K562 (cell line): ENCODE measurements at regions not wholly inside any gene's neighbourhood (a gene's known extent, or its start where the extent isn't known, plus 50 kb on each side); places are given as distances from the start of the nearest gene placed in this dataset.
A peak's percentile ranks its signal among the peaks of the same experiment; 100 is the strongest.
"Not testable (repeated sequence)": the region's sequence is repeated elsewhere in the genome, so short reads cannot be mapped to it uniquely, and the experiment has no call there.

Source experiments
- ATAC-seq: fragments of 200-7000 bp; cut with Tn5 transposase; 3 replicates; pipeline ENCODE4 v1.9.1; 2020; ENCODE audit warnings: moderate library complexity
- BruUV-seq: library from RNA; stranded (reverse); fragments of 400-500 nt; replicated peaks from 2 replicates; lab custom pipeline; 2021; lab: Mats Ljungman, UMichigan
- CTCF ChIA-PET: fragments of 300-600 bp; formaldehyde crosslinking; extraction: SDS; loops from one replicate; lab custom pipeline; 2021; ENCODE audit warnings: low intra/inter-chr PET ratio; lab: Yijun Ruan, JAX
- POLR2A ChIA-PET: fragments of 300-600, 350-650 bp; sonication (Branson Sonifier 250); formaldehyde crosslinking; extraction: SDS; loops from one replicate; lab custom pipeline; 2021; ENCODE audit warnings: antibody characterized with exemption, inconsistent platforms; lab: Yijun Ruan, JAX
- DNase-seq, 4 experiments: peaks; one replicate each; pipeline versions ENCODE4 v3.0.0 to v3.0.0-alpha.2; 2011 to 2018; ENCODE audit warnings: low spot score in 3 of 4, mixed read lengths in 3 of 4; ENCODE audit errors: extremely low read depth in 1 of 4
- FAIRE-seq: peaks from 2 replicates; lab custom pipeline; 2011; peaks lifted over from hg19 to GRCh38; lab: Jason Lieb, UNC
- H2AFZ ChIP-seq: 2 replicates; pipeline ENCODE4 v1.6.0; 2011; ENCODE audit warnings: low read depth, low read length, control low read depth, inconsistent platforms
- H3K27ac ChIP-seq: fragments of 200-600 bp; 3 replicates; pipeline ENCODE4 v1.8.0; 2011; ENCODE audit warnings: low read depth, mild to moderate bottlenecking, control low read depth, inconsistent platforms, low read length, moderate library complexity, mixed read lengths; ENCODE audit errors: extremely low read depth
- H3K27me3 ChIP-seq, 2 experiments: fragments of 300-600 bp in 1 of 2; 2 replicates in 1 of 2; 3 replicates in 1 of 2; pipeline versions ENCODE4 v1.6.0 to v1.8.0; 2011; ENCODE audit warnings: inconsistent platforms in 2 of 2, low read length in 2 of 2, mild to moderate bottlenecking in 1 of 2, mixed read lengths in 1 of 2, moderate library complexity in 1 of 2; ENCODE audit not compliant: control insufficient read depth in 2 of 2, insufficient read depth in 2 of 2
- H3K36me3 ChIP-seq: fragments of 300-600 bp; 3 replicates; pipeline ENCODE4 v1.8.0; 2011; ENCODE audit warnings: mild to moderate bottlenecking, low read length, inconsistent platforms; ENCODE audit not compliant: control insufficient read depth, insufficient read depth
- H3K4me1 ChIP-seq, 2 experiments: fragments of 200-600 bp in 1 of 2; replicated peaks in 1 of 2; 2 replicates in 1 of 2; 3 replicates in 1 of 2; pipeline versions ENCODE4 v1.5.1 to v1.8.0; 2011; ENCODE audit warnings: inconsistent platforms in 2 of 2, low read length in 2 of 2, mild to moderate bottlenecking in 1 of 2, mixed read lengths in 1 of 2, moderate library complexity in 1 of 2; ENCODE audit not compliant: control insufficient read depth in 2 of 2, insufficient read depth in 2 of 2
- H3K4me2 ChIP-seq: 2 replicates; pipeline ENCODE4 v1.6.1; 2011; ENCODE audit warnings: low read length, control low read depth, inconsistent platforms, mixed read lengths; ENCODE audit not compliant: insufficient read depth
- H3K4me3 ChIP-seq: fragments of 200-600 bp; sonication (generic), shearing (Covaris generic); 2 replicates; pipeline ENCODE4 v1.5.1; 2016; ENCODE audit warnings: control low read depth, inconsistent platforms
- H3K79me2 ChIP-seq: fragments of 200-600 bp; 3 replicates; pipeline ENCODE4 v1.8.0; 2011; ENCODE audit warnings: low read length, inconsistent platforms; ENCODE audit not compliant: control insufficient read depth, insufficient read depth
- H3K9ac ChIP-seq, 2 experiments: 2 replicates each; pipeline versions ENCODE4 v1.6.0 to v1.6.1; 2011; ENCODE audit warnings: low read depth in 2 of 2, low read length in 2 of 2, control low read depth in 1 of 2, inconsistent platforms in 1 of 2, mild to moderate bottlenecking in 1 of 2, mixed read lengths in 1 of 2; ENCODE audit not compliant: insufficient read depth in 1 of 2
- H3K9me1 ChIP-seq: one replicate; pipeline ENCODE4 v1.6.0; 2011; ENCODE audit warnings: inconsistent platforms, mild to moderate bottlenecking, low read length, moderate library complexity; ENCODE audit not compliant: control insufficient read depth, insufficient read depth
- H3K9me3 ChIP-seq: replicated peaks from 2 replicates; pipeline ENCODE4 v1.5.1; 2011; ENCODE audit warnings: low read depth, low read length, inconsistent platforms; ENCODE audit not compliant: control insufficient read depth, insufficient read depth
- H4K20me1 ChIP-seq: replicated peaks from 2 replicates; pipeline ENCODE4 v1.6.1; 2011; ENCODE audit warnings: low read length, inconsistent platforms, mixed read lengths; ENCODE audit not compliant: control insufficient read depth, insufficient read depth
- ATF7 ChIP-seq: fragments of 450-650 bp; IDR thresholded peaks from 2 replicates; pipeline ENCODE4 v1.7.1; 2014; ENCODE audit warnings: mild to moderate bottlenecking, moderate library complexity
- CC2D1A ChIP-seq: fragments of 450-650 bp; IDR thresholded peaks from 2 replicates; pipeline ENCODE4 v1.6.1; 2017; ENCODE audit warnings: mild to moderate bottlenecking
- COPS2 ChIP-seq: fragments of 450-650 bp; conservative IDR thresholded peaks from 2 replicates; pipeline ENCODE4 v1.6.1; 2016; ENCODE audit warnings: mild to moderate bottlenecking, moderate library complexity
- DNMT1 ChIP-seq: fragments of 450-650 bp; IDR thresholded peaks from 2 replicates; pipeline ENCODE4 v1.6.1; 2016; ENCODE audit warnings: antibody characterized with exemption, mild to moderate bottlenecking
- JUN ChIP-seq, 2 experiments: sonication (generic) in 1 of 2; formaldehyde crosslinking in 1 of 2; IDR thresholded peaks; 2 replicates each; pipeline versions ENCODE4 v1.6.1 to v1.8.0; 2012 to 2022; ENCODE audit warnings: borderline replicate concordance in 2 of 2, mild to moderate bottlenecking in 2 of 2, improper control_type of control experiment in 1 of 2, low read depth in 1 of 2, low read length in 1 of 2, missing genetic modification reagents in 1 of 2
- JUND ChIP-seq, 2 experiments: IDR thresholded peaks; 2 replicates in 1 of 2; 3 replicates in 1 of 2; pipeline ENCODE4 v1.6.1; 2011; ENCODE audit warnings: borderline replicate concordance in 2 of 2, low read depth in 2 of 2, low read length in 2 of 2, improper control_type of control experiment in 1 of 2, missing biosample characterization in 1 of 2, missing genetic modification characterization in 1 of 2, missing genetic modification reagents in 1 of 2
- KDM4B ChIP-seq, 2 experiments: fragments of 450-650 bp in 1 of 2; sonication (generic) in 1 of 2; IDR thresholded peaks; 2 replicates each; pipeline ENCODE4 v1.6.1; 2016 to 2017; ENCODE audit warnings: borderline replicate concordance in 2 of 2, antibody characterized with exemption in 1 of 2, low read depth in 1 of 2, mild to moderate bottlenecking in 1 of 2
- MBD1 ChIP-seq: fragments of 250-450 bp; sonication (Bioruptor Pico); IDR thresholded peaks from 2 replicates; pipeline ENCODE4 v1.8.0; 2022; ENCODE audit warnings: inconsistent platforms
- MECOM ChIP-seq: fragments of 250-450 bp; sonication (Bioruptor Pico); IDR thresholded peaks from 2 replicates; pipeline ENCODE4 v1.8.0; 2022; ENCODE audit warnings: inconsistent platforms
- MXD1 ChIP-seq: fragments of 250-450 bp; sonication (Bioruptor Pico); IDR thresholded peaks from 2 replicates; pipeline ENCODE4 v1.8.0; 2021; ENCODE audit warnings: borderline replicate concordance, mild to moderate bottlenecking, moderate library complexity; ENCODE audit not compliant: poor library complexity, severe bottlenecking
- NKRF ChIP-seq: fragments of 450-650 bp; IDR thresholded peaks from 2 replicates; pipeline ENCODE4 v1.6.1; 2016; ENCODE audit warnings: borderline replicate concordance
- PRPF4 ChIP-seq: fragments of 200-400 bp; formaldehyde crosslinking; IDR thresholded peaks from one replicate; pipeline ENCODE4 v1.6.1; 2017; ENCODE audit warnings: low read length, low read depth, mild to moderate bottlenecking; ENCODE audit not compliant: insufficient read depth, poor library complexity, severe bottlenecking
- PURB ChIP-seq: sonication (generic); formaldehyde crosslinking; IDR thresholded peaks from 2 replicates; pipeline ENCODE4 v1.9.0; 2021; ENCODE audit warnings: low read depth, mild to moderate bottlenecking, missing genetic modification reagents
- SETDB1 ChIP-seq: IDR thresholded peaks from one replicate; pipeline ENCODE4 v1.6.1; 2012; ENCODE audit warnings: low read length, control low read depth, inconsistent platforms
- SMARCA4 ChIP-seq: fragments of 450-650 bp; IDR thresholded peaks from 2 replicates; pipeline ENCODE4 v1.6.1; 2016
- SPI1 ChIP-seq: IDR thresholded peaks from 2 replicates; pipeline ENCODE4 v1.6.1; 2011; ENCODE audit warnings: low read depth, low read length, control low read depth, borderline replicate concordance
- SRF ChIP-seq, 2 experiments: fragments of 250-450, 450-650 bp in 1 of 2; sonication (Bioruptor Pico) in 1 of 2; sonication (generic) in 1 of 2; formaldehyde crosslinking; IDR thresholded peaks; 2 replicates each; pipeline versions ENCODE4 v1.5.0 to v1.5.1; 2020 to 2022; ENCODE audit warnings: mild to moderate bottlenecking in 1 of 2, missing genetic modification reagents in 1 of 2
- ZFP1 ChIP-seq: fragments of 450-650 bp; formaldehyde crosslinking; IDR thresholded peaks from 2 replicates; pipeline ENCODE4 v1.4.0; 2020; ENCODE audit warnings: mild to moderate bottlenecking, mixed read lengths
- ZNF316 ChIP-seq: fragments of 450-650 bp; IDR thresholded peaks from 2 replicates; pipeline ENCODE4 v1.6.1; 2016
- ZNF57 ChIP-seq: fragments of 450-650 bp; formaldehyde crosslinking; IDR thresholded peaks from 2 replicates; pipeline ENCODE4 v1.4.0; 2020; ENCODE audit warnings: mild to moderate bottlenecking, moderate library complexity
- WGBS: fragments of 100-300 bp; shearing (Covaris generic); methylation state at CpG from one replicate; pipeline ENCODE4 v1.1.6; 2016; ENCODE audit warnings: low coverage, mixed read lengths; ENCODE audit not compliant: insufficient coverage; ENCODE audit errors: missing lambda C conversion rate; 5-methylcytosine and 5-hydroxymethylcytosine counted together
- in situ Hi-C: fragments of 300-500 bp; cut with MboI; formaldehyde crosslinking; loops from 4 replicates; pipeline ENCODE4 v1.15.0; 2018; ENCODE audit warnings: inconsistent platforms, mixed read lengths
- intact Hi-C: fragments of 100-400 bp; cut with micrococcal nuclease; formaldehyde crosslinking; loops from 2 replicates; pipeline ENCODE4 v1.14.2; 2022

- TF ChIP-seq PURB: no peak
- TF ChIP-seq ZFP1 (CRISPR knock-in tag): no peak
- no peak for TF ChIP-seq CC2D1A
- TF ChIP-seq NKRF: no peak
- TF ChIP-seq DNMT1: no peak
- TF ChIP-seq SRF (CRISPR knock-in tag; IDR thresholded peaks at IDR 0.05): no peak
- peak; percentile 52; the same call in 1 of the 2 replicates for TF ChIP-seq JUN (IDR thresholded peaks at IDR 0.05; ENCODE audit: borderline replicate concordance, low read depth, low read length)
- TF ChIP-seq JUN (CRISPR knock-in tag; IDR thresholded peaks at IDR 0.05; ENCODE audit: borderline replicate concordance): no peak
- peak; percentile 13; the same call in 1 of the 2 replicates for TF ChIP-seq SMARCA4
- no peak for TF ChIP-seq PRPF4
- no peak for TF ChIP-seq MECOM (CRISPR knock-in tag)
- peak; percentile 67 for TF ChIP-seq ZNF316
- TF ChIP-seq COPS2: no peak
- no peak for TF ChIP-seq MBD1 (CRISPR knock-in tag)
- no peak for TF ChIP-seq MXD1 (CRISPR knock-in tag)
- no peak for TF ChIP-seq KDM4B (IDR thresholded peaks at IDR 0.05; ENCODE audit: borderline replicate concordance in 2 of 2, low read depth in 1 of 2)
- peak; percentile 85 for TF ChIP-seq ATF7
- no peak for TF ChIP-seq SETDB1
- TF ChIP-seq ZNF57 (CRISPR knock-in tag): no peak
- TF ChIP-seq SPI1: no peak
- peak; percentile 86 for TF ChIP-seq JUND (IDR thresholded peaks at IDR 0.05; ENCODE audit: borderline replicate concordance, low read depth, low read length)
- TF ChIP-seq JUND (tag; IDR thresholded peaks at IDR 0.05; ENCODE audit: borderline replicate concordance, low read depth, low read length): peak; percentile 89; the same call in 2 of the 3 replicates
Measured at GRCh38 chrX:151100799-151101198, 75.6 kb upstream of the GPR50 start (continued).

- H3K79me2 ChIP-seq, POLR2A ChIA-PET, intact Hi-C loops, H3K9me1 ChIP-seq, DNase-seq, H4K20me1 ChIP-seq, ATAC-seq, H3K4me2 ChIP-seq, H3K36me3 ChIP-seq, H3K9ac ChIP-seq, in situ Hi-C loops, H3K4me3 ChIP-seq, CTCF ChIA-PET, H3K27ac ChIP-seq, H2AFZ ChIP-seq, H3K9me3 ChIP-seq, H3K4me1 ChIP-seq, BruUV-seq, FAIRE-seq: not testable (repeated sequence)
- WGBS: 0% methylated on average over 3 of the region's 3 CpGs
- H3K27me3 ChIP-seq: peaks cover 0 to 30% of the 10 kb centered on the region in 2 experiments; a peak in 3 of 5 replicates
Measured at GRCh38 chrX:151113200-151113599, 63.2 kb upstream of the GPR50 start.
